GM23248 (cell line): ENCODE measurements at regions not wholly inside any gene's neighbourhood (a gene's known extent, or its start where the extent isn't known, plus 50 kb on each side); places are given as distances from the start of the nearest gene placed in this dataset.

Source experiments
- EZH2 ChIP-seq: fragments of 200-600 bp; sonication (generic); IDR thresholded peaks from 2 replicates; pipeline ENCODE4 v1.6.1; 2018; ENCODE audit warnings: antibody characterized with exemption, mild to moderate bottlenecking; ENCODE audit not compliant: insufficient read depth, poor library complexity, severe bottlenecking
- EZH2phosphoT487 ChIP-seq: fragments of 200-600 bp; sonication (generic); IDR thresholded peaks from 2 replicates; pipeline ENCODE4 v1.6.1; 2018; ENCODE audit warnings: antibody characterized with exemption, moderate library complexity, mild to moderate bottlenecking, low read depth; ENCODE audit not compliant: insufficient read depth

DNA sequence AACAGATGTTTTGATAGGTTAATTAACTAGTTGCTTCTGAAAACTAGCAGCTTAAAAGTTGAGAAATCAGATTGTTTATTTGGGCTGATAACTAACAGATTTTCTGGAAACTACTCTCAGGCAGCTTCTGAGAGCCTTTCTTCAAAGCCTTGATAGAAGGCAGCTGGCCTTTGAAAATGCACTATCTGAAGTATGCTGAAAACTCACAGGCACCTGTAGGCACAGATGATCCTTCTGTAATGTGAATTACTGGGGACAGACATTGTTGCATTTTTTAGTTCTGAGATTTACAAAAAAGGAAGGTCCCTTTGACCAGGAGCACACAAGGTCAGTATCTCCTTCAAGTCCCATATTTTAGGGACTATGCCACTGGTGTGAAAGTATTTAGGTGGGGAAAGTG is 460.8 kb upstream of the CNTN5 start:
- TF ChIP-seq EZH2phosphoT487 (no peak), EZH2 (no peak)
